ENCODE measurements at regions not wholly inside any gene's neighbourhood (a gene's known extent, or its start where the extent isn't known, plus 50 kb on each side); places are given as distances from the start of the nearest gene placed in this dataset.

DNA sequence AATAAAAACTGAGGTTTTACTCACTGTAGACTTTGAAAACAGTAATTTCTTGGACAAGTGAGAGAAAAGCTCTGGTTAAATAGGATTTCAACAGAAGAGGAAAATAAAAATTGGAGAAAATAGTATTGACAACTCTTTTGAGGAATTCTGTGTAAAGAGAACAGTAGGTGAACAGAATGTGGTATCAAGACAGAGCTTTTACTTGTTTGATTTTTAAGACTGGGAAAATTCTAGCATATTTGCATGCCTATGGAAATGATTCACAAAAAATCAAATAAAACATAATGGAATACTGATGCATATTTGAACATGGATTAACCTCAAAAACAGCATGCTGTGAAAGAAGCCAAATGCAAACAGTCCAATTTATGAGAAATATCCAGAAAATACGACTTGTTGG is 504.6 kb downstream of the KCTD8 start:
- Histone ChIP-seq H3K27me3 (ENCODE audit: control insufficient read depth, insufficient read depth, low read length) (no peaks in the 10 kb centered on the region), H3K36me3 (ENCODE audit: control insufficient read depth, insufficient read depth, low read length) (no peaks in the 10 kb centered on the region), H3K4me1 (ENCODE audit: control insufficient read depth, insufficient read depth, low read length) (no peaks in the 10 kb centered on the region), H3K9me3 (ENCODE audit: control insufficient read depth, insufficient read depth, low read depth, low read length) (no peaks in the 10 kb centered on the region), H3K4me3 (ENCODE audit: low read depth, low read length) (no peak overlapping the region), H3K9ac (ENCODE audit: low read length) (no peak overlapping the region), H3K27ac (ENCODE audit: low read depth, low read length) (no peak overlapping the region)

DNA sequence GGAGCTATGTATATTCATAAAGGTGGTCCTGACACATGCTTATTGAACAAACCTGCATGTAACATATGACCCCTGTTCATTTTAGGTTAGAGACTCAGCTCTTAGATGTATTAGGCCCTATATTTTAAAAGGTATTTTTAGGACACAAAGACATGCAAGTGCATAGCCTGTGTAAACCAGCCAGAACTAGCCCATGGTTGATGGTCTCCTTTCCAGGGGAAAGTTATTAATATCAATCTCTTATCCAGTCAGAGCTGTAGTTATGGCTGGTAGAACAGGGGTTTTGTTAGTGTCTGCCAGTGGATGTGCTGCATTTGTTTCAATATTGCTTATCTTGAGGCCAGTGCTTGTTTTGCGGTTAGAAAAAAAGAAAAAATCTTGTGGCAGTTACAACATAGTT is 488.6 kb downstream of the KCTD8 start:
- H3K36me3 ChIP-seq (ENCODE audit: control insufficient read depth, insufficient read depth, low read length): no peaks in the 10 kb centered on the region

DNA sequence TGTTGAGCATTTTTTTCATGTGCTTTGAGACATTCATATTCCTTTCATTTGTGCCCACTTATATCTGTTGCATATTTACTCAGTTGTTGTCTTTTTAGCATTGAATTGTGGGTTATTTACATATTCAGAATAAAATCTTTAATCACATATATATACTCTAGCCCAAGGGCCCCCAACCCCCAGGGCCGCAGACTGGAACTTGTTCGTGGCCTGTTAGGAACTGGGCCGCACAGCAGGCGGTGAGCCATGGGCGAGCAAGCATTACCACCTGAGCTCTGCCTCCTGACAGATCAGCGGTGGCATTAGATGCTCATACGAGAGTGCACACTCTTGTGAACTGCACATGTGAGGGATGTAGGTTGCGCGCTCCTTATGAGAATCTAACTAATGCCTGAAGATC is 480.6 kb downstream of the KCTD8 start:
- no peak overlapping the region for H3K4me3 ChIP-seq (ENCODE audit: low read depth, low read length)
- no peak overlapping the region for H3K27ac ChIP-seq (ENCODE audit: low read depth, low read length)
- no peaks in the 10 kb centered on the region for H3K36me3 ChIP-seq (ENCODE audit: control insufficient read depth, insufficient read depth, low read length)
- H3K27me3 ChIP-seq (ENCODE audit: control insufficient read depth, insufficient read depth, low read length): no peaks in the 10 kb centered on the region
- no peaks in the 10 kb centered on the region for H3K9me3 ChIP-seq (ENCODE audit: control insufficient read depth, insufficient read depth, low read depth, low read length)
- H3K4me1 ChIP-seq (ENCODE audit: control insufficient read depth, insufficient read depth, low read length): no peaks in the 10 kb centered on the region
- no peak overlapping the region for H3K9ac ChIP-seq (ENCODE audit: low read length)

More for the DNA sequence above, 488.6 kb downstream of the KCTD8 start:
- H3K9ac ChIP-seq (ENCODE audit: low read length): no peak overlapping the region
- no peak overlapping the region for H3K4me3 ChIP-seq (ENCODE audit: low read depth, low read length)
- no peak overlapping the region for H3K27ac ChIP-seq (ENCODE audit: low read depth, low read length)
- H3K27me3 ChIP-seq (ENCODE audit: control insufficient read depth, insufficient read depth, low read length): no peaks in the 10 kb centered on the region
- no peaks in the 10 kb centered on the region for H3K9me3 ChIP-seq (ENCODE audit: control insufficient read depth, insufficient read depth, low read depth, low read length)
- no peaks in the 10 kb centered on the region for H3K4me1 ChIP-seq (ENCODE audit: control insufficient read depth, insufficient read depth, low read length)

DNA sequence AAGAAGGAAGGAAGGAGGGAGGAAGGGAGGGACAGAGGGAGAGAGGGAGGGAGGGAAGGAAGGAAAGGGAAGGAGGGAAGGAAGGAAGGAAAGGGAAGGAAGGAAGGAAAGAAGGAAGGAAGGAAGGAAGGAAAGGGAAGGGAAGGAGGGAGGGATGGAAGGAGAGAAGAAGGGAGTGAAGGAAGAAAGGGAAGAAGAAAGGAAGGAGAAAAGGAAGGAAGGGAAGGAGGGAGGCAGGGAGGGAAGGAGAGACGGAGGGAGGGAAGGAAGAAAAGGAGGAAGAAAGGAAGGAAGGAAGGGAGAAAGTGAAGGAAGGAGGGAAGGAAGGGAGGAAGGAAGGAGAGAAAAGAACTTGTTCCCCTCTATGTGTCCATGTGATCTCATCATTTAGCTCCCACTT is 465.0 kb downstream of the KCTD8 start:
- no peaks in the 10 kb centered on the region for H3K36me3 ChIP-seq (ENCODE audit: control insufficient read depth, insufficient read depth, low read length)
- H3K27me3 ChIP-seq (ENCODE audit: control insufficient read depth, insufficient read depth, low read length): no peaks in the 10 kb centered on the region
- H3K4me1 ChIP-seq (ENCODE audit: control insufficient read depth, insufficient read depth, low read length): no peaks in the 10 kb centered on the region
- H3K9me3 ChIP-seq (ENCODE audit: control insufficient read depth, insufficient read depth, low read depth, low read length): no peaks in the 10 kb centered on the region
- no peak overlapping the region for H3K27ac ChIP-seq (ENCODE audit: low read depth, low read length)
- H3K4me3 ChIP-seq (ENCODE audit: low read depth, low read length): no peak overlapping the region
- H3K9ac ChIP-seq (ENCODE audit: low read length): no peak overlapping the region

DNA sequence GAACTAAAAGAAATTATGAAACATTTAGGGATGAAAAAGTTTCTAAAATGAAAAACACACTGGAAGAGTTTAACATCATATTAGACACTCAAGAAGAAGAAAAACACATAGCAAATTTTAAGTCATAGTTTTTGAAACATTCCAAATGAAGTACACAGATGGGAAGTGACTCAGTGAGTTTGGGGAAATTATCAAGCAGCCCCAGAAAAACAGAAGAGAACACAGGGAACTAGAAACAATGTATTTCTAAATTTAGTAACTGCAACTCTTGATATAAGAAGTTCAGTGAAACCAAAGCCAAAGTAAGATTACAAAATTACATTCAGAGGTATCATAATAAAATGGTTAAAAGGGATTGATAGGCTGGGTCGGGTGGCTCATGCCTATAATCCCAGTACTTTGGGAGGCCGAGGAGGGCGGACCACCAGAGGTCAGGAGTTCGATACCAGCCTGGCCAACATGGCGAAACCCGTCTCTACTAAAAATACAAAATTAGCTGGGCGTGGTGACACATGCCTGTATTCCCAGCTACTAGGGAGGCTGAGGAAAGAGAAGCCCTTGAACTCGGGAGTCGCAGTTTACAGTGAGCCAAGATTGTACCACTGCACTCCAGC is 461.2 kb downstream of the KCTD8 start:
- H3K4me1 ChIP-seq (ENCODE audit: control insufficient read depth, insufficient read depth, low read length): peaks cover 13% of the 10 kb centered on the region; the same call in 1 of the 2 replicates
- H3K36me3 ChIP-seq (ENCODE audit: control insufficient read depth, insufficient read depth, low read length): no peaks in the 10 kb centered on the region
- H3K9ac ChIP-seq (ENCODE audit: low read length): no peak overlapping the region
- no peak overlapping the region for H3K4me3 ChIP-seq (ENCODE audit: low read depth, low read length)
- no peaks in the 10 kb centered on the region for H3K9me3 ChIP-seq (ENCODE audit: control insufficient read depth, insufficient read depth, low read depth, low read length)
- H3K27me3 ChIP-seq (ENCODE audit: control insufficient read depth, insufficient read depth, low read length): no peaks in the 10 kb centered on the region
- H3K27ac ChIP-seq (ENCODE audit: low read depth, low read length): no peak overlapping the region

DNA sequence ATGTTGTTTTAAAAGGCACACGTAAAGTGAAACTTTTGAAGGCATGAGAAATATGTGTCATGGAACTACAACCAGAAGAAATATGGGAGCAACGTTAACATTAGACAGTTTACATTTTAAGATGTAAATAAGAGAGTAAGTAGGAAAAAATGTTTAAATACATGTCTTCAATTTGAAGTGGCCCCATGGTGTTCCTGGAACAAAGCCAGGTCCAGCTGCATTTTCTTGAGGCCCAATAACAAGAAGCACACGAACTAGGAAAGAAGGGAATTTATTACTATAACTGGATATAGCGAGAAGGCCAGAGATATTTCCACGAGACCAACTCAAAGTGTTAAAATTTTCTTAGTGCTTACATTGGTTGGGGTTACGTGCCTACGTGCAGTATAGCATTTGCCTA is 458.1 kb downstream of the KCTD8 start:
- no peak overlapping the region for H3K4me3 ChIP-seq (ENCODE audit: low read depth, low read length)
- no peaks in the 10 kb centered on the region for H3K27me3 ChIP-seq (ENCODE audit: control insufficient read depth, insufficient read depth, low read length)
- H3K4me1 ChIP-seq (ENCODE audit: control insufficient read depth, insufficient read depth, low read length): peaks cover 16% of the 10 kb centered on the region; the same call in 1 of the 2 replicates
- no peak overlapping the region for H3K9ac ChIP-seq (ENCODE audit: low read length)
- H3K27ac ChIP-seq (ENCODE audit: low read depth, low read length): no peak overlapping the region
- H3K36me3 ChIP-seq (ENCODE audit: control insufficient read depth, insufficient read depth, low read length): no peaks in the 10 kb centered on the region
- no peaks in the 10 kb centered on the region for H3K9me3 ChIP-seq (ENCODE audit: control insufficient read depth, insufficient read depth, low read depth, low read length)

DNA sequence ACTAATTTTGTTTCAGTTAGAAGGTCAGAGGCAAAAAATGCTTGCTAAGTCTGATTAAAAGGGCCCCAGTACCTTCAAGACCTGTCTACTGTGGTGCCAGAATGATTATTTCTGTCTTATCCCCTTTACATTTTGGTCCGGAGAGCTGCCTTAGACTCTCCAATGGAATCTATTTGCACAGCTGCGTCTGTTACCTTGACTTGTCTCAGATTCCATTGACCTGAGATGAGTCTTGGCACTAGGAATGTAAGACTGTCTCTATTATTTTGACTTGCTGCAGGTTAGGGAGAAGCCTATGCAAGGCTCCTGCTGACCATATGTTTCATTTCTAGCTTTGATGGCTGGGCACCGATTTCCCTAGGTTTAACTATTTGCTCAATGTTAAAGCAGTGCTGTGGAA is 457.6 kb downstream of the KCTD8 start:
- no peak overlapping the region for H3K9ac ChIP-seq (ENCODE audit: low read length)
- no peak overlapping the region for H3K27ac ChIP-seq (ENCODE audit: low read depth, low read length)
- no peaks in the 10 kb centered on the region for H3K9me3 ChIP-seq (ENCODE audit: control insufficient read depth, insufficient read depth, low read depth, low read length)
- H3K4me1 ChIP-seq (ENCODE audit: control insufficient read depth, insufficient read depth, low read length): peaks cover 16% of the 10 kb centered on the region; the same call in 1 of the 2 replicates
- H3K36me3 ChIP-seq (ENCODE audit: control insufficient read depth, insufficient read depth, low read length): no peaks in the 10 kb centered on the region
- H3K4me3 ChIP-seq (ENCODE audit: low read depth, low read length): no peak overlapping the region
- no peaks in the 10 kb centered on the region for H3K27me3 ChIP-seq (ENCODE audit: control insufficient read depth, insufficient read depth, low read length)

DNA sequence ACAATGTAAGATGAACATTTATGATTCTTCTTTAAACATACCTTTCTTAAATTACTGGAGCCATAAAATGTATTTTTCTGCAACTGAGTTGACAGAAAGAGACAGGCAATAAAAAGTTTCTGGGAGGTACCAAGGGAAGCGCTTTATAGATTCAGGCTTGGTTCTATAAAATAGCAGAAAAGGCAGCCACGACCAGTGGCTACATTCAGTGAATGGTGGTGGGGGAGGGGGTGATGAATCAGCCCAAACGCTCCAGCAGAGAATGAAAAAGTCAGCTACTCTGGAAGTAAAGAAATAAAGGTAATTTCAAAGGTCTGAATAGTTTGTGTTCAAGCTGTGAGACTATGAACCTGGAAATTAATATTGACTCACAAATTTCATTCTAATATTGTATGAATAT is 456.1 kb downstream of the KCTD8 start:
- Histone ChIP-seq H3K9me3 (ENCODE audit: control insufficient read depth, insufficient read depth, low read depth, low read length) (no peaks in the 10 kb centered on the region), H3K36me3 (ENCODE audit: control insufficient read depth, insufficient read depth, low read length) (no peaks in the 10 kb centered on the region), H3K27me3 (ENCODE audit: control insufficient read depth, insufficient read depth, low read length) (no peaks in the 10 kb centered on the region), H3K9ac (ENCODE audit: low read length) (no peak overlapping the region), H3K4me3 (ENCODE audit: low read depth, low read length) (no peak overlapping the region), H3K4me1 (ENCODE audit: control insufficient read depth, insufficient read depth, low read length) (peaks cover 16% of the 10 kb centered on the region; the same call in 1 of the 2 replicates), H3K27ac (ENCODE audit: low read depth, low read length) (no peak overlapping the region)

DNA sequence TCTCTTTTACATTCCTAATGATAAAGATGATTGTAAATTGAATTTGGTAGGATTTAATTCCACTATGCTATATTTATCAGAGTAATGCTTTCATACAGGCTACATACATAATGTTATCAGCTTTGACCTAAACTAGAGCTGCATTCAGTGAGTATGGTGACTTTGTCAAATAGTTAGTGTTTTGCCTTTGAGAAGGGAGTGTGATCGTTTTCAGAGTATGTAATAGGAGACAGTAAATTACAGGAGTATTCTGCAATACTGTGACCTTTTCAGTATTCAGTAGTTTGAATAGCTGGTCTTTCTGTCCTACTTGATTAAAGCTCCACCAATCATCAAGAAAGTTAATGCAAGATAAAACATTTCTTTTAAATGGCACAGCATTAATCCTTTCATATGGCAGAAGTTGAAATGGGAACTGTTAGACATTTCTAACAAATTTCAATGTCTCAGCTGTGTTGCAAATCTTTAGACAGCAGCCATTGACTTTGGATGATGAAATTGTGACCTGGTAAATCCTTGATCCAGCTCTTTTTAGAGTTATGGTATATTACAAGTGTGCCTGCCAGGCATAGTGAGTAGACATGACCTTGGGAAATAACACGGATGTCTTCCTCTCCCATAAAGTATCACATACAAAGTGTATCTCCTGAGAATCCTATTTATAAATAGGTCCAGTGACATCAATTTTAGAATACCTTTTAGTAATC is 455.3 kb downstream of the KCTD8 start:
- no peak overlapping the region for H3K9ac ChIP-seq (ENCODE audit: low read length)
- H3K4me1 ChIP-seq (ENCODE audit: control insufficient read depth, insufficient read depth, low read length): peaks cover 16% of the 10 kb centered on the region; the same call in 1 of the 2 replicates
- H3K9me3 ChIP-seq (ENCODE audit: control insufficient read depth, insufficient read depth, low read depth, low read length): no peaks in the 10 kb centered on the region
- no peaks in the 10 kb centered on the region for H3K36me3 ChIP-seq (ENCODE audit: control insufficient read depth, insufficient read depth, low read length)
- no peak overlapping the region for H3K27ac ChIP-seq (ENCODE audit: low read depth, low read length)
- no peaks in the 10 kb centered on the region for H3K27me3 ChIP-seq (ENCODE audit: control insufficient read depth, insufficient read depth, low read length)
- no peak overlapping the region for H3K4me3 ChIP-seq (ENCODE audit: low read depth, low read length)

DNA sequence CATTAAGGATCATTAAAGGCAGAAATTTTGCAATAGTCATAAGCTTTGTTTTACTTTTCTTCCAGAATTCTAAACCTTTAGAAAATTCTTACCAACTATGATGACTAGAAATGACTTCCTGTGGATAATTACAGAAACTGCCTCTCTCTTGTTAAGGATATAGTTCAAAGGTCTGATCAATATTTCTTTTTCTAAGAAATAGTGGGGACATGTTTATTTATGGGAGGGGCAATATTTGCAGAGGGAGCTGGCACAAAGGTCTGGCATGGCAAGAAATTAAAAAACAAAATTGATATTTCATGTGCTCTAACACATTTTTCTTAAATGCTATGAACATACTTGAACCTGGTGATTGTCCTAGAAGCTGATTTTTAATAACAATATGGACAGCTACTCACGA is 448.9 kb downstream of the KCTD8 start:
- Histone ChIP-seq H3K27ac (ENCODE audit: low read depth, low read length) (no peak overlapping the region), H3K4me3 (ENCODE audit: low read depth, low read length) (no peak overlapping the region), H3K9ac (ENCODE audit: low read length) (no peak overlapping the region), H3K27me3 (ENCODE audit: control insufficient read depth, insufficient read depth, low read length) (no peaks in the 10 kb centered on the region), H3K9me3 (ENCODE audit: control insufficient read depth, insufficient read depth, low read depth, low read length) (no peaks in the 10 kb centered on the region), H3K4me1 (ENCODE audit: control insufficient read depth, insufficient read depth, low read length) (no peaks in the 10 kb centered on the region), H3K36me3 (ENCODE audit: control insufficient read depth, insufficient read depth, low read length) (no peaks in the 10 kb centered on the region)

DNA sequence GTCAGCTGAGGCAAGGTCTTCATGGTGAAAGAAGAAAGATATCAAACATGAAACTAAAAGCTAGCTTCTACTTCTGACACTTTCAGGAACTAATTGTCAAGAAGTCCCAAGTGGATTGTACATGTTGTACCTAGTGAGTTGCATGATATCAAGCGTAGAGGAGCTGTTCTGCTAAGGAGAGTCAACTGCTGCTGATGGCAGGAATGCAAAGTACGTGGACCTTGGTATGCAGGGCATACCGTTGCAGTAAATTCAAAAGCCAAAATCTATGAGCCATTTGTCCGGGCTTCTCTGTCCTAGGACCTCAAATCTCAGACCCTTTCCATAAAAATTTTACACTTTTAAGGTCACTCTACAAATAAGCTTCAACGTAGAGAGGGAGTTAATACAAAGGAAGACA is 446.2 kb downstream of the KCTD8 start:
- Histone ChIP-seq H3K27ac (ENCODE audit: low read depth, low read length) (no peak overlapping the region), H3K27me3 (ENCODE audit: control insufficient read depth, insufficient read depth, low read length) (no peaks in the 10 kb centered on the region), H3K36me3 (ENCODE audit: control insufficient read depth, insufficient read depth, low read length) (no peaks in the 10 kb centered on the region), H3K4me3 (ENCODE audit: low read depth, low read length) (no peak overlapping the region), H3K4me1 (ENCODE audit: control insufficient read depth, insufficient read depth, low read length) (no peaks in the 10 kb centered on the region), H3K9ac (ENCODE audit: low read length) (no peak overlapping the region), H3K9me3 (ENCODE audit: control insufficient read depth, insufficient read depth, low read depth, low read length) (no peaks in the 10 kb centered on the region)

All from HUES6 (cell line).